Liver (tissue), 7 donors: ENCODE measurements at regions not wholly inside any gene's neighbourhood (a gene's known extent, or its start where the extent isn't known, plus 50 kb on each side); places are given as distances from the start of the nearest gene placed in this dataset.

Experiments
- DNase-seq: peaks from one replicate; pipeline ENCODE4 v3.0.0-alpha.2; 2017; ENCODE audit warnings: low spot score
- H3K27ac ChIP-seq, 2 donors: one replicate each; pipeline ENCODE4 v1.7.0; 2013; ENCODE audit warnings: inconsistent platforms in 2 of 2, low read length in 2 of 2, control low read depth in 1 of 2, low read depth in 1 of 2, mild to moderate bottlenecking in 1 of 2
- H3K27me3 ChIP-seq, 4 donors: one replicate each; pipeline versions ENCODE4 v1.6.1 to v1.7.0; 2013; ENCODE audit warnings: low read length in 3 of 4, inconsistent platforms in 1 of 4, mild to moderate bottlenecking in 1 of 4, moderate library complexity in 1 of 4; ENCODE audit not compliant: control insufficient read depth in 4 of 4, insufficient read depth in 4 of 4
- H3K36me3 ChIP-seq, 4 donors: one replicate each; pipeline versions ENCODE4 v1.6.1 to v1.7.0; 2013; ENCODE audit warnings: low read length in 3 of 4, mild to moderate bottlenecking in 3 of 4, low read depth in 1 of 4, moderate library complexity in 1 of 4; ENCODE audit not compliant: control insufficient read depth in 4 of 4, insufficient read depth in 3 of 4
- H3K4me1 ChIP-seq, 4 donors: one replicate each; pipeline versions ENCODE4 v1.6.1 to v1.7.0; 2013; ENCODE audit warnings: low read length in 3 of 4, mild to moderate bottlenecking in 3 of 4, moderate library complexity in 1 of 4; ENCODE audit not compliant: control insufficient read depth in 4 of 4, insufficient read depth in 4 of 4
- H3K4me3 ChIP-seq, 3 donors: one replicate each; pipeline versions ENCODE4 v1.6.1 to v1.7.0; 2013; ENCODE audit warnings: low read length in 3 of 3, control low read depth in 1 of 3, low read depth in 1 of 3, mild to moderate bottlenecking in 1 of 3
- H3K9ac ChIP-seq, 2 donors: one replicate each; pipeline ENCODE4 v1.7.0; 2013; ENCODE audit warnings: low read length in 2 of 2, mild to moderate bottlenecking in 2 of 2, moderate library complexity in 2 of 2, control low read depth in 1 of 2, low read depth in 1 of 2
- H3K9me3 ChIP-seq, 4 donors: one replicate each; pipeline versions ENCODE4 v1.6.1 to v1.7.0; 2013; ENCODE audit warnings: low read length in 3 of 4; ENCODE audit not compliant: control insufficient read depth in 4 of 4
- EGR1 ChIP-seq, 2 donors: IDR thresholded peaks; 2 replicates each; pipeline ENCODE4 v1.6.1; 2016 to 2018; ENCODE audit warnings: antibody characterized with exemption in 2 of 2, low read depth in 2 of 2
- FOXA1 ChIP-seq: IDR thresholded peaks from 2 replicates; pipeline ENCODE4 v1.6.1; 2016; ENCODE audit warnings: antibody characterized with exemption
- FOXA2 ChIP-seq: IDR thresholded peaks from 2 replicates; pipeline ENCODE4 v1.6.1; 2016; ENCODE audit warnings: antibody characterized with exemption
- GABPA ChIP-seq, 2 donors: IDR thresholded peaks in 1 of 2; conservative IDR thresholded peaks in 1 of 2; 2 replicates each; pipeline ENCODE4 v1.6.1; 2016; ENCODE audit warnings: antibody characterized with exemption in 2 of 2, mild to moderate bottlenecking in 1 of 2, moderate library complexity in 1 of 2
- HNF4A ChIP-seq, 2 donors: conservative IDR thresholded peaks; 2 replicates each; pipeline ENCODE4 v1.6.1; 2016; ENCODE audit warnings: antibody characterized with exemption in 2 of 2, mild to moderate bottlenecking in 2 of 2
- HNF4G ChIP-seq: IDR thresholded peaks from 2 replicates; pipeline ENCODE4 v1.6.1; 2016; ENCODE audit warnings: antibody characterized with exemption
- JUND ChIP-seq, 2 donors: IDR thresholded peaks; 2 replicates each; pipeline ENCODE4 v1.6.1; 2016; ENCODE audit warnings: antibody characterized with exemption in 2 of 2
- NR2F2 ChIP-seq: IDR thresholded peaks from 2 replicates; pipeline ENCODE4 v1.6.1; 2016; ENCODE audit warnings: antibody characterized with exemption
- RXRA ChIP-seq, 2 donors: IDR thresholded peaks; 2 replicates each; pipeline ENCODE4 v1.6.1; 2017 to 2018; ENCODE audit warnings: antibody characterized with exemption in 2 of 2, mild to moderate bottlenecking in 1 of 2
- TAF1 ChIP-seq: conservative IDR thresholded peaks from 2 replicates; pipeline ENCODE4 v1.6.1; 2016; ENCODE audit warnings: antibody characterized with exemption, mild to moderate bottlenecking
- WGBS: extraction: QIAGEN DNeasy Blood & Tissue Kit; methylation state at CpG from one replicate; pipeline ENCODE4 v1.1.7; 2013; 5-methylcytosine and 5-hydroxymethylcytosine counted together
- TF ChIP-seq, protein P1 (sequence below): IDR thresholded peaks from 2 replicates; pipeline ENCODE4 v1.6.1; 2016; ENCODE audit warnings: antibody characterized with exemption
- TF ChIP-seq, protein P2 (sequence below): IDR thresholded peaks from 2 replicates; pipeline ENCODE4 v1.6.1; 2016; ENCODE audit warnings: antibody characterized with exemption
- TF ChIP-seq, protein P3 (sequence below): IDR thresholded peaks from 2 replicates; pipeline ENCODE4 v1.6.1; 2016; ENCODE audit warnings: antibody characterized with exemption, mild to moderate bottlenecking
- donor health status: healthy.
- donor health status: healthy.
- donor health status: healthy.
- donor health status: healthy.

- TF ChIP-seq, protein P1, sequence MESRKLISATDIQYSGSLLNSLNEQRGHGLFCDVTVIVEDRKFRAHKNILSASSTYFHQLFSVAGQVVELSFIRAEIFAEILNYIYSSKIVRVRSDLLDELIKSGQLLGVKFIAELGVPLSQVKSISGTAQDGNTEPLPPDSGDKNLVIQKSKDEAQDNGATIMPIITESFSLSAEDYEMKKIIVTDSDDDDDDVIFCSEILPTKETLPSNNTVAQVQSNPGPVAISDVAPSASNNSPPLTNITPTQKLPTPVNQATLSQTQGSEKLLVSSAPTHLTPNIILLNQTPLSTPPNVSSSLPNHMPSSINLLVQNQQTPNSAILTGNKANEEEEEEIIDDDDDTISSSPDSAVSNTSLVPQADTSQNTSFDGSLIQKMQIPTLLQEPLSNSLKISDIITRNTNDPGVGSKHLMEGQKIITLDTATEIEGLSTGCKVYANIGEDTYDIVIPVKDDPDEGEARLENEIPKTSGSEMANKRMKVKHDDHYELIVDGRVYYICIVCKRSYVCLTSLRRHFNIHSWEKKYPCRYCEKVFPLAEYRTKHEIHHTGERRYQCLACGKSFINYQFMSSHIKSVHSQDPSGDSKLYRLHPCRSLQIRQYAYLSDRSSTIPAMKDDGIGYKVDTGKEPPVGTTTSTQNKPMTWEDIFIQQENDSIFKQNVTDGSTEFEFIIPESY, result no peak
- TF ChIP-seq EGR1 (IDR thresholded peaks at IDR 0.05; ENCODE audit: low read depth in 2 of 2), result no peak
- TF ChIP-seq, protein P2, sequence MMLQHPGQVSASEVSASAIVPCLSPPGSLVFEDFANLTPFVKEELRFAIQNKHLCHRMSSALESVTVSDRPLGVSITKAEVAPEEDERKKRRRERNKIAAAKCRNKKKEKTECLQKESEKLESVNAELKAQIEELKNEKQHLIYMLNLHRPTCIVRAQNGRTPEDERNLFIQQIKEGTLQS, result no peak
- TF ChIP-seq GABPA (IDR thresholded peaks at IDR 0.05 in 1 of 2, conservative IDR thresholded peaks at IDR 0.05 in 1 of 2), result no peak
Observed at GRCh38 chr5:89847743-89848142, 561.8 kb downstream of the CETN3 start (continued).

DNA sequence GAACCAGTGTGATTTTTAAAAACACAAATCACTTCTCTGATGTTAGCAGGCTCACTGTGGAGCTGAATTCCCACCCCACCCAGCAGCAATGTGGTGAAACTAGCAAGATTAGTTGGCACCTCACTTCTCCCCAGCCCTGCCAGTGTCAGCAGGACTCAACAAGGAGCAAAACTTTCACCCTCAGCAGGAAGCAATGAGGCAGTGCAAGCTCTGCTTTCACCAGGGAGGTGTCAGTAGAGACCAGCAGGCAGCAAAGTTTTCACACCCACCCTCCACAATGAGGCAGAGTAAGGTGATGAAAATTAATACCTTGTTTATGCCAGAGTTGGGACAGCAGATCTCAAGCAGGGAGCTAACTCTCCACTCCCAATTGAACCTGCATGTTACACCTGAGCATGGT lies 565.0 kb downstream of the CETN3 start:
- H3K4me3 ChIP-seq, result no peak overlapping the region
- no peaks in the 10 kb centered on the region for H3K4me1 ChIP-seq
- TF ChIP-seq FOXA2 (no peak), TAF1 (no peak), FOXA1 (no peak), HNF4A (conservative IDR thresholded peaks at IDR 0.05) (no peak), RXRA (IDR thresholded peaks at IDR 0.05) (no peak)
- TF ChIP-seq, protein P2, result no peak
- no peak for DNase-seq
- H3K27me3 ChIP-seq, result peaks cover 0 to 3% (median 0%) of the 10 kb centered on the region in 4 donors
- H3K36me3 ChIP-seq, result no peaks in the 10 kb centered on the region
- no peaks in the 10 kb centered on the region for H3K9me3 ChIP-seq
- no peak overlapping the region for H3K27ac ChIP-seq
- H3K9ac ChIP-seq, result no peak overlapping the region

DNA sequence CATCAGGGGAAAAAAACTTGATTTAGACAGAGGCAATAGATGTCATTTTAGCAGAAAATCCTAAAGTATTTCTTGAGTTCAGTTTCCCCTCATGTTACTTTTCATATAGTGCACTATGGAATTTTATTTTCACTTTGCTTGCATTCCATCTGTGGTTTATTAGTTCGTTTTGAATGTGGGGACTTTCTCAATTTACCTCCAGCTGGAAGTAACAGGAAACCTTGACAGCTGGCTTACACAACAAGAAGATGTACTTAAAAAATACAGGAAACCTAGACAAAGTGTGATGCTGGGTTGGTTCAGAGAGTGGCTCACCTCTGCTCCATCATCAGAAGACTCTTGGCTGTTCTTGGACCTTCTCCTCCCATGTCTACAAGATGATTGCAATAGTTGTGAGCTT lies 567.0 kb downstream of the CETN3 start:
- no peak for DNase-seq
- Histone ChIP-seq H3K4me3 (no peak overlapping the region), H3K9me3 (no peaks in the 10 kb centered on the region), H3K27ac (no peak overlapping the region), H3K27me3 (peaks cover 0 to 3% (median 0%) of the 10 kb centered on the region in 4 donors), H3K9ac (no peak overlapping the region), H3K4me1 (no peaks in the 10 kb centered on the region), H3K36me3 (no peaks in the 10 kb centered on the region)
- WGBS, result 28% methylated on average over 1 of the region's 1 CpG
- no peak for TF ChIP-seq GABPA (IDR thresholded peaks at IDR 0.05 in 1 of 2, conservative IDR thresholded peaks at IDR 0.05 in 1 of 2)
- TF ChIP-seq JUND (IDR thresholded peaks at IDR 0.05), result no peak
- TF ChIP-seq EGR1 (IDR thresholded peaks at IDR 0.05; ENCODE audit: low read depth in 2 of 2), result no peak
- TF ChIP-seq, protein P3, sequence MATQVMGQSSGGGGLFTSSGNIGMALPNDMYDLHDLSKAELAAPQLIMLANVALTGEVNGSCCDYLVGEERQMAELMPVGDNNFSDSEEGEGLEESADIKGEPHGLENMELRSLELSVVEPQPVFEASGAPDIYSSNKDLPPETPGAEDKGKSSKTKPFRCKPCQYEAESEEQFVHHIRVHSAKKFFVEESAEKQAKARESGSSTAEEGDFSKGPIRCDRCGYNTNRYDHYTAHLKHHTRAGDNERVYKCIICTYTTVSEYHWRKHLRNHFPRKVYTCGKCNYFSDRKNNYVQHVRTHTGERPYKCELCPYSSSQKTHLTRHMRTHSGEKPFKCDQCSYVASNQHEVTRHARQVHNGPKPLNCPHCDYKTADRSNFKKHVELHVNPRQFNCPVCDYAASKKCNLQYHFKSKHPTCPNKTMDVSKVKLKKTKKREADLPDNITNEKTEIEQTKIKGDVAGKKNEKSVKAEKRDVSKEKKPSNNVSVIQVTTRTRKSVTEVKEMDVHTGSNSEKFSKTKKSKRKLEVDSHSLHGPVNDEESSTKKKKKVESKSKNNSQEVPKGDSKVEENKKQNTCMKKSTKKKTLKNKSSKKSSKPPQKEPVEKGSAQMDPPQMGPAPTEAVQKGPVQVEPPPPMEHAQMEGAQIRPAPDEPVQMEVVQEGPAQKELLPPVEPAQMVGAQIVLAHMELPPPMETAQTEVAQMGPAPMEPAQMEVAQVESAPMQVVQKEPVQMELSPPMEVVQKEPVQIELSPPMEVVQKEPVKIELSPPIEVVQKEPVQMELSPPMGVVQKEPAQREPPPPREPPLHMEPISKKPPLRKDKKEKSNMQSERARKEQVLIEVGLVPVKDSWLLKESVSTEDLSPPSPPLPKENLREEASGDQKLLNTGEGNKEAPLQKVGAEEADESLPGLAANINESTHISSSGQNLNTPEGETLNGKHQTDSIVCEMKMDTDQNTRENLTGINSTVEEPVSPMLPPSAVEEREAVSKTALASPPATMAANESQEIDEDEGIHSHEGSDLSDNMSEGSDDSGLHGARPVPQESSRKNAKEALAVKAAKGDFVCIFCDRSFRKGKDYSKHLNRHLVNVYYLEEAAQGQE, result no peak
- no peak for TF ChIP-seq HNF4G
- TF ChIP-seq NR2F2, result no peak
